ENCODE measurements at regions not wholly inside any gene's neighbourhood (a gene's known extent, or its start where the extent isn't known, plus 50 kb on each side); places are given as distances from the start of the nearest gene placed in this dataset.
"Not testable (repeated sequence)": the region's sequence is repeated elsewhere in the genome, so short reads cannot be mapped to it uniquely, and the experiment has no call there.

DNA sequence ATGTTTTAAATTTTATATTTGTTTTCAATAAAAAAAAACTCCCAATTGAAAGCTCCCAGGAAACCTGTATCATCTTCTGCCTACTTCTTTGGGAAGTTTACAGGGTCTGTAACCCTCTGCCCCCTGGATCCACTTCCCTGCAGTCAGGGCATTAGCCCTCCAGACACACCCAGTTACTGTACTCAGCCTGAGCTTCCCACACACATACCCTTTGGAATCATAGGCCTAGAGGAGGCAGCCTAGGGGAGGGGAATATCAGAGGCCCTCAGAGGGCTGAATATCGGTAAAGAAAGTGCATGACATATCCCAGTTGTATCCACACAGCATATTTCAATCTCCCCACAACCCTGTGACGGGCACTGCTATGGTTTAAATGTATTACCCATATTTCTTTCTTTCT, 56.2 kb upstream of the TFPI start:
- DNase-seq (ENCODE audit: low read depth): not testable (repeated sequence)

DNA sequence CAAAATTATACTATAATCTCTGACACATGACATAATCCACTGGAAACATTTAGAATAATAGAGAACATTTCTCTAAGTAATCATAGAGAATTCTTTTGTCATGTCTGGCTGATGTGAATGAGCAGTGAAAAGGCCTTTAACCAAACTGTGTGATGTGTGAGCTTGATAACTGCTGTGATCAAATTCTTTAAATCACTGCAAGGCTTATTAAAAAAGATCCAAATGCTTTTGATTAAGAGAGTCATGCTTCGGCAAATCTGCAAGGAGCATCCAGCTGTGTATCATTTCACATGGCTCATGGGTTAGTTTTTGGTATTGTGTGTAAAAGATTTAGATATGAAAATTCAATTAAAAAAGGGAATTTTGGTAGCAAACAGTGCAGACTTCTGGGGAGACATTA, 58.6 kb upstream of the TFPI start:
- DNase-seq (ENCODE audit: low read depth): no peak

DNA sequence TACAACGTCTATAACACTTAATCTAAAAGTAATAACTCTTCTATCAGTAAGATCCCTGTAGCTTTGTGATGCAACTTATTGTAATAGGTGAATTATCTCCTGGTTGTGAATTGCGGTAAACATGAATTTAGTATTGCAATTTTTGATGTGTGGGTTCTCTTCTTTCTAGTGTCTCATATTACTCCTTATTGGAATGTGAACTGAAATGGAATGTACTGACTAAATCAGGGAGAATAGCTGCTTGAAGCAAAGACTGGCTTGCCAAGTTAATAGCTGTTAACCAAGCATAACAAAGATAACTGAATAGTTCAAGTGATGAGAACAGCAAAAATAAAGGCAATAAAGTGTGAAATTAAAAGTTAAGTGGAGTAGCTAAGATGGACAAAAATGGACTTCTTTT, 60.5 kb upstream of the TFPI start:
- no peak for DNase-seq (ENCODE audit: low read depth)

DNA sequence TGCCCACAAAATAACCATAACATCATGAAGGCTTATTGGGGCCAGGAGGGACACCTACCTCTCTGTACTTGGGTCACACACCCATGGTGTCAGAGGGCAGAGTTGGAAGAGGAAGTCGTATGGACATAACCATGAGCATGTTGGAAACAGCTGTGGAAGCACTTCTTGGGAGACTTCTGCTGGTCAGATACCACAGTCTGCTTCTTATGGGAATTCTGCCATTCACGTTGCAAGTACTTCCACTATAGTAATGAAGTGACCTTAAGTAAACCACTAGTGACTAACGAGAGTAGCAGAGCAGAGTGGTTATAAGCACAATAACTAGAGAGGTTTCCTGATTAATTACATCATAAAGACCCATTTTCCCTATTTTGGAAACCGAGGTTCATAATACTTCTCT, 61.1 kb upstream of the TFPI start:
- DNase-seq (ENCODE audit: low read depth): no peak

DNA sequence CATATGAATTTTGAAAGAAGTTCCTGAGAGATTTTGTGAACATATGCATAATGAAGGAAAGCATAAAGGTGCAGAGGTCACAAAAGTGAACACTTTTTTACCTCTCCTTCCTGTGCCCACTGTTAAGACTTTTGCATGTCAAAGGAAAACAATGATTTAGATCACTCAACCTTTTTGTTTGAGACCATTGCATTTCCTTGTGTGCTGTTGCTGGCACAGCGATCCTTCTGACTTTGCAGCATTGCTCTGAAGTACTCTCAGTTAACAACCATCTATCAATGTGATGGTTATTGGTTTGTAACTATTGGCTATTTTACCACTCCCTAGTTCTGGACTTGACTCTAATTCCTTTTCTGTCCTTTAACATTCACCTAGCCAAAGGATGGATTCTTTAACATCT, 61.7 kb upstream of the TFPI start:
- DNase-seq (ENCODE audit: low read depth): no peak

DNA sequence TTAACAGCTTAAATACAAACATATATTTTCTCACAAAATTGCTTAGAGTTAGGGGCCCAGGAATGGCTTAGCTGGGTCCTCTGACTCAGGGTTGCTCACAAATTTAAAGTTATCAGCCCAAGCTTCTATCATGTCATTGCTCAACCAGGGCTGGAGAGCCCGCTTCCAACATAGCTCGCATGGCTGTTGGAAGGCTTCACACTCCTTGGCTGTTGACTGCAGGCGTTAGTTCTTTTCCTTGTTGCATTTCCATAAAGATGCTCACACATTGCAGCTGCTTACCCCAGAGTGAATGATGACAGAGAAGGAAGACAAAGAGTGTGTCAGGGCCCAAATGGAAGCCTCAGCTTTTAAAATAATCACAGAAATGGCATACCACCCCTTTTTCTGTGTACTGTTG, 62.9 kb upstream of the TFPI start:
- DNase-seq (ENCODE audit: low read depth): no peak

DNA sequence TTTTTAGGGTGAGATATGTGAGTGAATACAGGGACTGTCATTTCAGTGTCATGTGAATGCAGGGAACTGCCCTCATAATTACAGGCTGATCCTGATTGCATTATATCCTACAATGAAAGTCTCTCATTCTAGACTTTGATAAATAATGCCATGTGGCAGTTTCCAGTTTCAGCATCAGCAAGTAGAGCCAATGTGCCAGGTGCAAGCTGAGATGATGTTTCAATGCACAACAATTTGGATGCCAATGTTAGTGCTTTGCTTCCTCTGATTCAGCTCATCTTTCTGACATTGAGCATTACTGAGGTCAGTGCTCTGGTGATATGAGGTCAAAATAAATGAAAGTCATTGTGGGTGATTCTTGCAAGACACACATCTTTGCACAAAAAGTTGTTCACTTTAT, 63.7 kb upstream of the TFPI start:
- no peak for DNase-seq (ENCODE audit: low read depth)

DNA sequence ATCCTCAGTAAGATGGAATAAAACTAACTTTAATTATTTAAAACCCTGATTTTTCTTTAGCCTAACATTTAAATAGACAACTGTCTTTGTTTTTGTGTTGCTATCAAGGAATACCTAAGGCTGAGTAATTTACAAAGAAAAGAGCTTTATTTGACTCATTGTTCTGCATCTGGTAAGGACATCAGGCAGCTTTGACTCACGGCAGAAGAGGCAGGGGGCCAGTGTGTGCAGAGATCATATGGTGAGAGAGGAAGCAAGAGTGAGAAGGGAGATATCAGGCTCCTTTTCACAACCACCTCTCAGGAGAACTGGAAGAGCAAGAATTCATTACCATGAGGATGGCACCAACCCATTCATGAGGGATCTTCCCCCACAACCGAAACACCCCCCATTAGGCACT, 64.6 kb upstream of the TFPI start:
- DNase-seq (ENCODE audit: low read depth): no peak

DNA sequence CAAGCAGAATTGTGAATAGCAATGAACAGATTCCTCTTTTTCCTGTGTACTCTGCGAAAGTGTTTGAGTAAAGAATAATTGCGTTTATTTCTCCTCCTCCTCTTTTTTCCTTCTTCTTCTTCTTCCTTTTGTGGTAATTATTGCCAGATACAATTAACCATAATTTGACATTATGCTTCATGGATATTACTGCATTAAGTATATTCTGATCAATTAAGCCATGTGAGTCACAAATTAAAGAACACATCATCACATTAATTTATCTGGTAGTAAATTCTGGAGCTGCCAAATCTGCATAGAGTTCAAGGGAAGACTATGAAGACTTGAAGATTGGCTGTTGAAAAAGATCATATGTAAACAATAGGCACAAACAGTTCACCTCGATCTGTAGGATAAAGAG, 72.9 kb upstream of the TFPI start:
- no peak for DNase-seq (ENCODE audit: low read depth)

DNA sequence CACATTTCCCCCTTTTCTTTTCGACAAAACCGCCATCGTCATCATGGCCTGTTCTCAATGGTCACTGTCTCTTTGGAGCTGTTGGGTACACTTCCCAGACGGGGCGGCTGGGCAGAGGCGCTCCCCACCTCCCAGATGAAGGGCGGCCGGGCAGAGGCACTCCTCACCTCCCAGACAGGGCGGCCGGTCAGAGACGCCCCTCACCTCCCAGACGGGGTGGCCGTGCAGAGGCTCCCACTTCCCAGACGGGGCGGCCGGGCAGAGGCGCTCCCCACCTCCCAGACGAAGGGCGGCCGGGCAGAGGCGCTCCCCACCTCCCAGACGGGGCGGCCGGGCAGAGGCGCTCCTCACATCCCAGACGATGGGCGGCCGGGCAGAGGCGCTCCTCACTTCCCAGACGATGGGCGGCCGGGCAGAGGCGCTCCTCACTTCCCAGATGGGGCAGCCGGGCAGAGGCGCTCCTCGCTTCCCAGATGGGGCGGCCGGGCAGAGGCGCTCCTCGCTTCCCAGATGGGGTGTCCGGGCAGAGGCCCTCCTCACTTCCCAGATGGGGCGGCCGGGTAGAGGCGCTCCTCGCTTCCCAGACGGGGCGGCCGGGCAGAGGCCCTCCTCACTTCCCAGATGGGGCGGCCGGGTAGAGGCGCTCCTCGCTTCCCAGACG, 82.6 kb upstream of the TFPI start:
- DNase-seq (ENCODE audit: low read depth): not testable (repeated sequence)

DNA sequence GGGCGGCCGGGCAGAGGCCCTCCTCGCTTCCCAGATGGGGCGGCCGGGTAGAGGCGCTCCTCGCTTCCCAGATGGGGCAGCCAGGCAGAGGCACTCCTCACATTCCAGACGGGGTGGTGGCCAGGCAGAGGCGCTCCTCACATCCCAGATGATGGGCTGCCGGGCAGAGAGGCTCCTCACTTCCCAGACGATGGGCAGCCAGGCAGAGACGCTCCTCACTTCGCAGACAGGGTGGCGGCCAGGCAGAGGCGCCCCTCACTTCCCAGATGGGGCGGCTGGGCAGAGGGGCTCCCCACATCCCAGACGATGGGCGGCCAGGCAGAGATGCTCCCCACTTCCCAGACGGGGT, 83.1 kb upstream of the TFPI start:
- DNase-seq (ENCODE audit: low read depth): not testable (repeated sequence)

DNA sequence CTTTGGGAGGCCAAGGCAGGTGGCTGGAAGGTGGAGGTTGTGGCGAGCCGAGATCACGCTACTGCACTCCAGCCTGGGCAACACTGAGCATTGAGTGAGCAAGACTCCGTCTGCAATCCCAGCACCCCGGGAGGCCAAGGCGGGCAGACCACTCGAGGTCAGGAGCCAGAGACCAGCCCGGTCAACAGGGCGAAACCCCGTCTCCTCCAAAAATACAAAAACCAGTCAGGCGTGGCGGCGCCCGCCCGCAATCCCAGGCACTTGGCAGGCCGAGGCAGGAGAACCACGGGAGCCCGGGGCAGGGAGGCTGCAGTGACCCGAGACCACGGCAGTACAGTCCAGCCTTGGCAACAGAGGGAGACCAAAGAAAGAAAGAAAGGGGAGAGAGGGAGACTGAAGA, 83.5 kb upstream of the TFPI start:
- not testable (repeated sequence) for DNase-seq (ENCODE audit: low read depth)

DNA sequence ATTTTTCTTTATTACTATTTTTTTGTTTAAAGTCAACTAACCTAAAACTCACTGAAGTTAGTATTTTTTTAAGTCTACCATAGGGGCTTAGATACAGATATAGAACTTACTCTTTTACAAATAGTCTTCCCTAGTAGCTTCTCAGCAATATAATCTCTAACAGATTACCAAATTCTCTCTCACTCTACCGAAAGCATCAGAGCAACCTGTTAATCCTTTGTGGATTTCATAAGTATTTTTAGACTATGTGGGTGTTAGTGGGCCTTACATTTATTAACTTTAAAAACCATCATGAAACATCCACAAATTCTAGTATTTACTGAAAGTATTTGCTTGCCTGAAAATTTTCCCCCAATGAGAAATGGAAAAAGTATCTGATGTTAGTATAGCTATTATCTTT, 84.6 kb upstream of the TFPI start:
- no peak for DNase-seq (ENCODE audit: low read depth)

DNA sequence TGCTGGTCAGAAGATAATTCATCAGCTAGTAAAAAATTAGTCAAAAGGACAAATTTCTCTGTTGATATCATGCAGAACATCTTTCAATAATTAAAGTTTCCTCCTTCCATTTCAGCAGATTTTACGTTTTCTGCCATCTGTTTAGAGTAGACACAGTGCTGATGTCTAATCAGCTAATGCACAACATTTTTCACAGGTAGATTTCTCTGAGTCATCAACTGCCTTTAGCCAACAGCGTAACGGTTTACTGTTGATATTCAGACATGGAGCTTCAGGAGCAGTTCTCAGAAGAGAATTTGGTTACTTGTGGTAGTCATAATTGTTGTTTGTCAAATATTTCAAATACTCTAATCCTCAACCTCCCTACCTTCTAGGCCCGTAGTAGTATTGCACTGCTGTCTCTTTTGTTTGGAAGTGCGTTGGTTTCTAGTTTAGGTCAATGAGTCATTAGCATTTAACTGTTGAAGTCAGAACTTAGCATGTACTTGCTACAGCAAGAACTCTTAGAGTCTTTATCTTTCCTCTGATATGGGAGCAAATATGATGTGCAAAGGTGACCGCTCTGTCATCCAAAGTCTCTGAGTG, 86.8 kb upstream of the TFPI start:
- DNase-seq (ENCODE audit: low read depth): no peak

DNA sequence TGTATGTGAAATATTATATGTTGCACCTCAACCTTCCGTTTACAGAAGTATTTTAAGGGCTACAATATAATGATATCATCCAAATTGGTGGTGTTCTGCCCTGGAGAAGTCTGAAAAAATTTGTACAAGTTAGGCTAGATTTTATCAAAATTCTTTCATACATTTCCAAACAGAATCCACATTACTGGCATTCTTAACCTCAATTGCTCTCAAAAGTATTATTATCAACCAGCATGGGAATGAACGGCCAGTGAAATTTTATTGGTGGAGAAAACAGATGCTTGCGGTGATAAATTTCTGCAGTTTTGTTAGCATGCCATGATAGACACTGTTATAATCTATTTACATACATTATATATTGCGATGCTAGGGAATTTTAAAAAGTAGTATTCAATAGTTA, 88.3 kb upstream of the TFPI start:
- no peak for DNase-seq (ENCODE audit: low read depth)

DNA sequence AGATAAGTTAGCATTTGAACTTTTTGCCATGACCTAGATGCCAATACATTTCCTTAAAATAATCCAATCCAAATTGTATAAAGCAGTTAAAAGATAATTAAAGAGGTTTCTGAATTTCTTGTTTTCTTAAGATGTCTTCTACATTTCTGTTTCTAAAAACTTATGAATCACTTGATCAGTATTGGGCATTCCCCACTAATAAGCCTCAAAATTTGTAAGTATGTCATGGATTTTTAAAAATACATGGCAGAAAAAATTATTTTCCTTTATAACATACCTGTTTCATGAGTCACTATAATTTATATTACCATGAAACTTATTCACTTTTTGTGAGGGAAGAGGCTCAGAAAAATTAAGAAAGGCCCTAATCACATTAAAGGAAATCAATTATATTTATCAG, 90.3 kb upstream of the TFPI start:
- DNase-seq (ENCODE audit: low read depth): no peak

DNA sequence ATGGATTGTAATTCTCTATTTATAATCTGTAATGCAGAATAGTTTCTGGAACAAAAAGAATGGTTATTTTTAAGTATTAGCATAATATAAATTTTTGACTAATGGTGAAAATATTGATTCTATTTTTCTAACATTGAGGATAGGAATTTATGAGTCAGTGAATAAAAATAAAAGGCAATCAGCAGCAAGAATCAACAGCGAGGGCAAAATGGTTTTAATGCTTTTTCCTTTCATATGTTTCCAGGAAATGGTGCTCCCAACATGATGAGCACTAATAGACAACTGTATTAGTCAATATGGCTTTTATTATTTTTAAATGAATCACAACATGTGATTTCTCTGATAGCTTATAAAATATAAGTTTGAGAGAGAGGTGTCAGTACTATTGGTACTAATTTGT, 90.7 kb upstream of the TFPI start:
- no peak for DNase-seq (ENCODE audit: low read depth)

DNA sequence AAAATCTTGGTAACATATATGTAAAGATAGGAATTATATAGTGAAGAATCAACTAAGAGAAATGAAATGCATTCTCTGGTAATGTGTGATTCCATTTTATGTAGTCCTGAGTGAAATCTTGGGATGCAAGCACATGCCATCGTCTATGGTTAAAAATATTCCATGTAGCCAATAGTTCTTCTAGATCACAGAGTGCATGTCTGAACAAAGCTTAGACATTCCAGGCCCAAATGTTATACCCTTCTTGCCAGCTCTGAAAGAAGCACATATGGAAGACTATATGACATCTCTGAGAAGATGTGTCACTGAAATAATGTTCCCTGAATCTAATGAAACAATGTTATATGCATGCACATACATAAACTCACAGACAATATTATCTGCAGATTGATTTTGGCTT, 92.3 kb upstream of the TFPI start:
- DNase-seq (ENCODE audit: low read depth): no peak

DNA sequence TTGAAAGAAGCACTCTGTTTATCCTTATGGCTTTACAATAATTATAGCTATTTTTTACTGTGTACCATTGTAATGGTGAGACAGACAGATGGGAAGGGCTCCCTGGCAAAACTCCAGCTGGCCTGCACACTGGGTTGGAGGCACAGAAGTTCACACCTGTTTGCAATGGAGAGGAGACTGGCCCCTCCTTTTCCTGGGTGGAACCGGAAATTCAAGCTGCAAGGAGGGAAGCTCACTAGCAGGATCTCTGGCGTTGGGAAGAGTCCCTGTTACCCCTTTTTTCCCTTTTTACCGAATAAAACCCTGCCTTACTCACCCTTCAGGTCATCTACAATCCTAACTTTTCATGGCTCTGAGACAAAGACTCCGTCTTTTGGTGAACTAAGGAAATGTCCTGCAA, 100.3 kb upstream of the TFPI start:
- no peak for DNase-seq (ENCODE audit: low read depth)

DNA sequence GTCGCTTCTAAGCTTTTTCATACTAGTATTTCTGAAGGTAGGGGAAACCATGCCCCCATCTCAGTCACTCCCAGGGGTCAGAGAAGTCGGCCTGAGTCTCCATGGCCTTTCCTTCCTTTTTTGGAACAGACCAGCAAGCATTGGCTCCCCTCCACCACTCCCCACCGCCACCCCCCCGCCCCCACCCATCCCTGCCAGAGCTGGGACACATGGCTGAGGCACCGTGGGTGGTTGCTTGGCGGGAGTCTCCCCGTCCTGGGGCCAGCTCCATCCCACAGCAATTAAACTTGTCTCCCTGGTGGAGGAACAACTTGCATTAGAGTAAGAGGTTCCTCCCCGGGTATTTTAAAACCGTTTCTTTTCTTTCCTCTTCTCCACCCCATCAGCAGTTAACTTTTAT, 100.8 kb upstream of the TFPI start:
- DNase-seq (ENCODE audit: low read depth): no peak

DNA sequence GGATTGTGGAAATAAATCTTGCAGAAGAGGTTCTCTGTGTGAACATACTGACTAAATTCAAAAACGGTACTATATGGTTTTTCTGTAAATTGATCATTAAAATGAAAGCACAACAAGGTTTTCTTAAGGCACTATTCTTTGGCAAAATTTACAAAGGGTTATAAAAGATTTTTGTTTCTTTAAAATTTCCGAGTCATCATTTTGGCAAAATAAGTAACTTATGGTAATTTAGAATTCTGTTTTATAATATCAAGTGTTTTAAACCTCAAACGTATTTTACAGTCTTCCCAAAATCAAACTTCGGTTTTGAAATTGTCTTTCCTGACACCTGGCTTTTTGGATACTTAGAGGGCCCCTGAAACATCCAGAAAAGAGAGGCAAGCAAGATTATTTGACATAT, 101.9 kb upstream of the TFPI start:
- no peak for DNase-seq (ENCODE audit: low read depth)

DNA sequence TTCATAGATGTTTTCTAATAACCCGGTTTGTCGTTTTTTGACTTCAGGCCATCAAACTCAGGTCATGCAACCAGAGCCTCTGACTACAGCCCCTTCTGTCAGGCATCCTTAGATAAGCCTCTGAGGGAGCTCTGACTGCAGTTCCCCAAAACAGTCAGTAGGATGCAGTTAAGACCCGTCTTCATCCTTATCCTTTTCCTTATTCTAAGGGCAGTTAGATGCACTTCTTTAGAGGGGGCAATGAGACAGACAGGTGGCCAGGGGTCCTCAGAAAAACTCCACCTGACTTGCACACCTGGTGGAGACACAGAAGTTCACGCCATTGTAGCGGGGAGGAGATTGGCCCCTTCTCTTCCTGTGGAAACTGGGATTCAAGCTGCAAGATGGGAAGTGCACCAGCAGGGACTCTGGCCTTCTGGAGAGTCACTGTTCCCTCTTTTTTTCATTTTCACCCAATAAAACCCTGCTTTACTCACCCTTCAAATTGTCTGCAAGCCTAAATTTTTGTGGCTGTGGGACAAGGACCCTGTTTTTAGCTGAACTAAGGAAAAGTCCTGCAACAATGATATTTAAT, 104.8 kb upstream of the TFPI start:
- no peak for DNase-seq (ENCODE audit: low read depth)

DNA sequence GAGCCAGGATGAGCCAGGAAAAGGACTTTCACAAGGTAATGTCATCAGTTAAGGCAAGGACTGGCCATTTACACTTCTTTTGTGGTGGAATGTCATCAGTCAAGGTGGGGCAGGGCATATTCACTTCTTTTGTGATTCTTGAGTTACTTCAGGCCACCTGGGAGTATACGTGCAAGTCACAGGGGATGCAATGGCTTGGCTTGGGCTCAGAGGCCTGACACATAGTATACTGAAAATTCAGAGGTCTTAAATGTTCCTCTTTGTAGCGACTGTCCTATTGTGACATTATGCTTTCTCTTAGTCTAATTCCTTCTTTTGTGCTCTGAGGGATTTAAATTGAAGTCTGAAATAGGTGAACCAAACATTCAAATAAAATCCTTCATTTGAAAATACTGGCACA, 121.8 kb upstream of the TFPI start:
- not testable (repeated sequence) for DNase-seq (ENCODE audit: low read depth)

DNA sequence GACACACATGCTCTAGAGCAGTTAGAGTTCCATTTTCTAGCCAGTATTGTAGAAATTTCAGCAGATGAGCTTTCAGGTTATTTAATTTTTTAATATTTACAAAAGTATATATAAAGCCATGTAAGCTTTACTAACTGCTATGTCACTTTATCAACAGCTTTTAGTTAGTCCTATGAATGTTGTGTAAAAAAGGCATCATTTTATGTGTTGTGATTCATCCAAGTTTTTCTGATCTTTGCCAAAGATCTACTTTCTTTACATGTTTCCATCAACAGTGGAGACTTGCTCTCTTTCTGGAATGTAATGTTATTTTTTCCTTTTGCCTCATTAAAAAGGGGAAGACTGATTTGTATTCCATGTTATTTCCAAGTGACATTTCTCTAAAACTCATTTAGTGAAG, 125.2 kb upstream of the TFPI start:
- no peak for DNase-seq (ENCODE audit: low read depth)

Measured in activated T-cell treated with anti-CD3 and anti-CD28 coated beads for 48 hours (primary cell).